Smooth muscle cell (in vitro differentiated cells): ENCODE measurements at regions not wholly inside any gene's neighbourhood (a gene's known extent, or its start where the extent isn't known, plus 50 kb on each side); places are given as distances from the start of the nearest gene placed in this dataset.

Experiments
- DNase-seq: peaks from one replicate; lab custom pipeline; 2025; ENCODE audit not compliant: unreplicated experiment; lab: John Stamatoyannopoulos, UW
- H2AFZ ChIP-seq: fragments of 200-600 bp; sonication (generic); 2 replicates; pipeline ENCODE4 v1.6.0; 2016; ENCODE audit warnings: antibody characterized with exemption, low read depth, mild to moderate bottlenecking
- H3F3A ChIP-seq: fragments of 200-600 bp; sonication (generic); 2 replicates; pipeline ENCODE4 v1.6.0; 2017; ENCODE audit warnings: antibody characterized with exemption, low read depth
- H3K27ac ChIP-seq: fragments of 200-600 bp; sonication (generic); 2 replicates; pipeline ENCODE4 v1.5.1; 2016; ENCODE audit warnings: low read depth, mild to moderate bottlenecking
- H3K27me3 ChIP-seq: fragments of 200-600 bp; sonication (generic); 2 replicates; pipeline ENCODE4 v1.6.1; 2016; ENCODE audit warnings: low read depth, mild to moderate bottlenecking
- H3K36me3 ChIP-seq: fragments of 200-600 bp; sonication (generic); 2 replicates; pipeline ENCODE4 v1.5.1; 2016; ENCODE audit warnings: low read depth
- H3K4me1 ChIP-seq: fragments of 200-600 bp; sonication (generic); 2 replicates; pipeline ENCODE4 v1.5.1; 2016; ENCODE audit warnings: low read depth
- H3K4me2 ChIP-seq: fragments of 200-600 bp; sonication (generic); 2 replicates; pipeline ENCODE4 v1.6.0; 2016; ENCODE audit warnings: mild to moderate bottlenecking
- H3K4me3 ChIP-seq: fragments of 200-600 bp; sonication (generic); 2 replicates; pipeline ENCODE4 v1.5.1; 2016; ENCODE audit warnings: mild to moderate bottlenecking
- H3K79me2 ChIP-seq: fragments of 200-600 bp; sonication (generic); 2 replicates; pipeline ENCODE4 v1.6.0; 2016; ENCODE audit warnings: low read depth, mild to moderate bottlenecking
- H3K9ac ChIP-seq: fragments of 200-600 bp; sonication (generic); 2 replicates; pipeline ENCODE4 v1.6.0; 2016; ENCODE audit warnings: low read depth
- H3K9me3 ChIP-seq: fragments of 200-600 bp; sonication (generic); replicated peaks from 2 replicates; pipeline ENCODE4 v1.5.1; 2016; ENCODE audit warnings: low read depth
- H4K20me1 ChIP-seq: fragments of 200-600 bp; sonication (generic); 2 replicates; pipeline ENCODE4 v1.6.0; 2016; ENCODE audit warnings: low read depth
- CTCF ChIP-seq: fragments of 200-600 bp; sonication (generic); IDR thresholded peaks from 2 replicates; pipeline ENCODE4 v1.5.1; 2017; ENCODE audit warnings: borderline replicate concordance, mild to moderate bottlenecking, antibody characterized with exemption; ENCODE audit not compliant: insufficient read depth, poor library complexity, severe bottlenecking
- WGBS: methylation state at CpG from one replicate; pipeline ENCODE4 v1.1.7; 2016; ENCODE audit warnings: low lambda C conversion rate; 5-methylcytosine and 5-hydroxymethylcytosine counted together

GRCh38 chr4:162401021-162401420, 237.2 kb upstream of the FSTL5 start:
- H3K9me3 ChIP-seq = no peaks in the 10 kb centered on the region
- WGBS = 89% methylated on average over 5 of the region's 5 CpGs
- H3K9ac ChIP-seq = no peak overlapping the region
- H3K79me2 ChIP-seq = no peaks in the 10 kb centered on the region
- DNase-seq = no peak
- H2AFZ ChIP-seq = no peak overlapping the region
- no peak overlapping the region for H3K4me3 ChIP-seq
- TF ChIP-seq CTCF = no peak
- H3F3A ChIP-seq = no peaks in the 10 kb centered on the region
- H3K4me2 ChIP-seq = no peak overlapping the region
- no peaks in the 10 kb centered on the region for H4K20me1 ChIP-seq
- no peaks in the 10 kb centered on the region for H3K4me1 ChIP-seq
- H3K27me3 ChIP-seq = no peaks in the 10 kb centered on the region
- no peaks in the 10 kb centered on the region for H3K36me3 ChIP-seq
- H3K27ac ChIP-seq = no peak overlapping the region

- Histone ChIP-seq H4K20me1 (no peaks in the 10 kb centered on the region), H3K4me2 (no peak overlapping the region), H2AFZ (no peak overlapping the region), H3K27ac (no peak overlapping the region), H3K36me3 (no peaks in the 10 kb centered on the region), H3F3A (no peaks in the 10 kb centered on the region), H3K27me3 (no peaks in the 10 kb centered on the region), H3K4me1 (no peaks in the 10 kb centered on the region), H3K9ac (no peak overlapping the region), H3K9me3 (no peaks in the 10 kb centered on the region), H3K4me3 (no peak overlapping the region), H3K79me2 (no peaks in the 10 kb centered on the region)
- TF ChIP-seq CTCF = no peak
- WGBS = 91% methylated on average over 1 of the region's 1 CpG
- no peak for DNase-seq
Measured at GRCh38 chr4:162392946-162393345, 229.1 kb upstream of the FSTL5 start.

DNA sequence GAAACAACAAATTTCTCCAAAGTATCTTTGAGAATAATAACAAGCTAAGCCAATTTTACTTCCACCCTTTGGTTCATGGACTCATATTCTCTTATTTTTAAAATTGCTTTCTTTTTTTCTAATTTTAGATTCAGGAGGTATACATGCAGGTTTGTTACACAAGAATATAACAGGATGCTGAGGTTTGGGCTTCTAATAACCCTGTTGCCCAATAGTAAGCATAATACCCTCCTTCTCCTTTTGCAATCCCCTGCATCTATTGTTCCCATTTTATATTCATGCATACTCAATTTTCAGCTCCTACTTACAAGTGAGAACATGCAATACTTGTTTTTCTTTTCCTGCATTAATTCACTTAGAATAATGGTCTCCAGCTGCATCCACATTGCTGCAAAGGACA, 202.3 kb upstream of the FSTL5 start:
- Histone ChIP-seq H3K4me2 (no peak overlapping the region), H3K36me3 (no peaks in the 10 kb centered on the region), H4K20me1 (no peaks in the 10 kb centered on the region), H3K4me1 (no peaks in the 10 kb centered on the region), H3K27ac (no peak overlapping the region), H2AFZ (no peak overlapping the region), H3K27me3 (no peaks in the 10 kb centered on the region), H3K9ac (no peak overlapping the region), H3K79me2 (no peaks in the 10 kb centered on the region), H3F3A (no peaks in the 10 kb centered on the region), H3K9me3 (no peaks in the 10 kb centered on the region), H3K4me3 (no peak overlapping the region)
- TF ChIP-seq CTCF = no peak
- no peak for DNase-seq

DNA sequence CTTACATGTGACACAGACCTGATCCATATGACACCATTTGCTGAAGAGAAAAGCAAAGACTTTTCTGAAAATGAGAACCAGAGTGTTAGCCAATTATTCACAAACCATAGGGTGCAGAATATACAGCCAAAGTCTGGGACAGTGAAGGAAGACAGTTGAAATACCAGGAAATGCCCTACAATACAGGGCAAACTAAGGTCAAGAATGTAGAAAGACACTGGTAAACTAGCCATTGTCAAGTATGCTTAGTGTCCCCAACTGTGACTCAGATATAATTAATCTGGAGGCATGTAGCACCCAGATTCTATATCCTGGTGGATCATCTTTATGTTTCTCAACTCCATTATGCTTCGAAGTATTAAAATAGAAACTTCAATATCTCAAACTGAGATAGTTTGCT, 200.9 kb upstream of the FSTL5 start:
- Histone ChIP-seq H2AFZ (no peak overlapping the region), H3K9me3 (no peaks in the 10 kb centered on the region), H3K4me3 (no peak overlapping the region), H3K36me3 (no peaks in the 10 kb centered on the region), H3F3A (no peaks in the 10 kb centered on the region), H3K4me1 (no peaks in the 10 kb centered on the region), H3K9ac (no peak overlapping the region), H4K20me1 (no peaks in the 10 kb centered on the region), H3K79me2 (no peaks in the 10 kb centered on the region), H3K27me3 (no peaks in the 10 kb centered on the region), H3K27ac (no peak overlapping the region), H3K4me2 (no peak overlapping the region)
- TF ChIP-seq CTCF = no peak
- no peak for DNase-seq
- 94% methylated on average over 1 of the region's 1 CpG for WGBS
